Suprapubic skin (tissue), 4 donors: ENCODE measurements at regions not wholly inside any gene's neighbourhood (a gene's known extent, or its start where the extent isn't known, plus 50 kb on each side); places are given as distances from the start of the nearest gene placed in this dataset.

Experiments
- EP300 ChIP-seq: sonication (generic); formaldehyde crosslinking; IDR thresholded peaks from one replicate; pipeline ENCODE4 v1.6.1; 2017; ENCODE audit warnings: antibody characterized with exemption
- POLR2A ChIP-seq, 2 donors: fragments of 450-650 bp; IDR thresholded peaks; one replicate each; pipeline ENCODE4 v1.6.1; 2017; ENCODE audit warnings: antibody characterized with exemption in 2 of 2, mild to moderate bottlenecking in 2 of 2, moderate library complexity in 2 of 2
- POLR2AphosphoS5 ChIP-seq, 3 donors: sonication (generic); formaldehyde crosslinking; IDR thresholded peaks; one replicate each; pipeline ENCODE4 v1.6.1; 2017; ENCODE audit warnings: antibody characterized with exemption in 3 of 3
- TF ChIP-seq, protein P1 (sequence below), 2 donors: fragments of 200-600 bp in 1 of 2; fragments of 450-650 bp in 1 of 2; sonication (generic) in 1 of 2; IDR thresholded peaks; one replicate each; pipeline ENCODE4 v1.5.1; 2016 to 2019; ENCODE audit warnings: antibody characterized with exemption in 2 of 2, mild to moderate bottlenecking in 1 of 2, moderate library complexity in 1 of 2

DNA sequence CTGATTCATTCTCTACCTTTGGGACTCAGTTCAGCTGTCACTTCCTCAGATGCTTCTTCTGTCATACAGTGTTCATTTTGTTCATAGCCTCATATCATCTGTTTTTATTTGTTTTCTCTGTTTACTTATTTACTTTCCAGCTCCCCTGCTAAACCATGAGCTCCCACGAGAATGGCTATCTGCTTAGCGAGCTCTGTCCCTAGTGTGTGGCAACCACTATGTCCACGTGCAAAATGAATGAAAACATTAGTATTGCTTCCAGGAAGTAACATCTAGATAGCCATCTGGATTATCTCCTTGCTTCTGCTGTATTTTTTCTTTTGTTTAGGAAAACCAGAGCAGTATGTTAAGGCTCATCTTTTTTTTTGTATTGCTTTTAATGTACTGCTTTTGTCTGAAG lies 417.0 kb upstream of the SLC35B3 start:
- TF ChIP-seq, protein P1, sequence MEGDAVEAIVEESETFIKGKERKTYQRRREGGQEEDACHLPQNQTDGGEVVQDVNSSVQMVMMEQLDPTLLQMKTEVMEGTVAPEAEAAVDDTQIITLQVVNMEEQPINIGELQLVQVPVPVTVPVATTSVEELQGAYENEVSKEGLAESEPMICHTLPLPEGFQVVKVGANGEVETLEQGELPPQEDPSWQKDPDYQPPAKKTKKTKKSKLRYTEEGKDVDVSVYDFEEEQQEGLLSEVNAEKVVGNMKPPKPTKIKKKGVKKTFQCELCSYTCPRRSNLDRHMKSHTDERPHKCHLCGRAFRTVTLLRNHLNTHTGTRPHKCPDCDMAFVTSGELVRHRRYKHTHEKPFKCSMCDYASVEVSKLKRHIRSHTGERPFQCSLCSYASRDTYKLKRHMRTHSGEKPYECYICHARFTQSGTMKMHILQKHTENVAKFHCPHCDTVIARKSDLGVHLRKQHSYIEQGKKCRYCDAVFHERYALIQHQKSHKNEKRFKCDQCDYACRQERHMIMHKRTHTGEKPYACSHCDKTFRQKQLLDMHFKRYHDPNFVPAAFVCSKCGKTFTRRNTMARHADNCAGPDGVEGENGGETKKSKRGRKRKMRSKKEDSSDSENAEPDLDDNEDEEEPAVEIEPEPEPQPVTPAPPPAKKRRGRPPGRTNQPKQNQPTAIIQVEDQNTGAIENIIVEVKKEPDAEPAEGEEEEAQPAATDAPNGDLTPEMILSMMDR (IDR thresholded peaks at IDR 0.05), result no peak
- TF ChIP-seq POLR2AphosphoS5 (IDR thresholded peaks at IDR 0.05) (no peak), POLR2A (IDR thresholded peaks at IDR 0.05) (no peak), EP300 (no peak)
